GM23338 (cell line): ENCODE measurements at regions not wholly inside any gene's neighbourhood (a gene's known extent, or its start where the extent isn't known, plus 50 kb on each side); places are given as distances from the start of the nearest gene placed in this dataset.

ENCODE experiments used
- ATAC-seq: fragments of 200-7000 bp; cut with Tn5 transposase; 3 replicates; pipeline ENCODE4 v1.9.1; 2020
- DNase-seq: peaks from one replicate; pipeline ENCODE4 v3.0.0-alpha.2; 2015; ENCODE audit warnings: low spot score
- H2AFZ ChIP-seq: fragments of 200-600 bp; sonication (generic); 2 replicates; pipeline ENCODE4 v1.8.0; 2016; ENCODE audit warnings: antibody characterized with exemption, mild to moderate bottlenecking, moderate library complexity
- H3F3A ChIP-seq: fragments of 200-600 bp; sonication (generic); replicated peaks from 2 replicates; pipeline ENCODE4 v1.8.0; 2017; ENCODE audit warnings: antibody characterized with exemption, mixed run types, low read depth
- H3K27ac ChIP-seq: fragments of 200-600 bp; sonication (generic); 2 replicates; pipeline ENCODE4 v1.6.1; 2016; ENCODE audit warnings: low read depth
- H3K27me3 ChIP-seq: fragments of 200-600 bp; sonication (generic); 2 replicates; pipeline ENCODE4 v1.8.0; 2016; ENCODE audit warnings: mild to moderate bottlenecking, mixed run types, moderate library complexity; ENCODE audit not compliant: insufficient read depth
- H3K36me3 ChIP-seq: fragments of 200-600 bp; sonication (generic); 2 replicates; pipeline ENCODE4 v1.8.0; 2016; ENCODE audit warnings: mild to moderate bottlenecking; ENCODE audit not compliant: insufficient read depth
- H3K4me1 ChIP-seq: fragments of 200-600 bp; sonication (generic); 2 replicates; pipeline ENCODE4 v1.8.0; 2016; ENCODE audit warnings: mild to moderate bottlenecking, moderate library complexity; ENCODE audit not compliant: insufficient read depth
- H3K4me2 ChIP-seq: fragments of 200-600 bp; sonication (generic); 2 replicates; pipeline ENCODE4 v1.7.1; 2017; ENCODE audit warnings: mixed run types
- H3K4me3 ChIP-seq: fragments of 200-600 bp; sonication (generic); 2 replicates; pipeline ENCODE4 v1.6.1; 2016; ENCODE audit warnings: mixed run types
- H3K79me2 ChIP-seq: fragments of 200-600 bp; sonication (generic); replicated peaks from 2 replicates; pipeline ENCODE4 v1.8.0; 2017; ENCODE audit warnings: mild to moderate bottlenecking; ENCODE audit not compliant: insufficient read depth
- H3K9me2 ChIP-seq: fragments of 200-600 bp; sonication (generic); 2 replicates; pipeline ENCODE4 v1.8.0; 2017; ENCODE audit not compliant: insufficient read depth
- H4K20me1 ChIP-seq: fragments of 200-600 bp; sonication (generic); replicated peaks from 2 replicates; pipeline ENCODE4 v1.8.0; 2017; ENCODE audit warnings: mild to moderate bottlenecking; ENCODE audit not compliant: insufficient read depth
- H3K27ac Mint-ChIP-seq: 2 replicates; pipeline ENCODE4 v1.8.0; 2020; ENCODE audit warnings: inconsistent platforms, mild to moderate bottlenecking, moderate library complexity, mixed read lengths
- H3K27me3 Mint-ChIP-seq: 3 replicates; pipeline ENCODE4 v1.8.0; 2022; ENCODE audit warnings: low read depth, mild to moderate bottlenecking, moderate library complexity, mixed read lengths, inconsistent platforms; ENCODE audit not compliant: insufficient read depth, poor library complexity
- H3K36me3 Mint-ChIP-seq: 3 replicates; pipeline ENCODE4 v1.8.0; 2021; ENCODE audit warnings: low read depth, mild to moderate bottlenecking, inconsistent platforms, moderate library complexity, mixed read lengths
- H3K4me1 Mint-ChIP-seq: 3 replicates; pipeline ENCODE4 v1.8.0; 2020; ENCODE audit warnings: mild to moderate bottlenecking, inconsistent platforms, mixed read lengths
- H3K4me3 Mint-ChIP-seq: 3 replicates; pipeline ENCODE4 v1.8.0; 2021; ENCODE audit warnings: moderate library complexity, mild to moderate bottlenecking, inconsistent platforms, mixed read lengths
- H3K9me3 Mint-ChIP-seq: 3 replicates; pipeline ENCODE4 v1.8.0; 2020; ENCODE audit warnings: moderate library complexity, mild to moderate bottlenecking, inconsistent platforms, mixed read lengths
- CREB1 ChIP-seq: fragments of 250-450 bp; sonication (Bioruptor Pico); IDR thresholded peaks from 2 replicates; pipeline ENCODE4 v1.5.0; 2020; ENCODE audit warnings: low read depth, mild to moderate bottlenecking, moderate library complexity
- EZH2 ChIP-seq: fragments of 200-600 bp; sonication (generic); IDR thresholded peaks from one replicate; pipeline ENCODE4 v1.8.0; 2017; ENCODE audit warnings: antibody characterized with exemption, mild to moderate bottlenecking, low read depth; ENCODE audit not compliant: unreplicated experiment
- EZH2phosphoT487 ChIP-seq: fragments of 200-600 bp; sonication (generic); IDR thresholded peaks from one replicate; pipeline ENCODE4 v1.8.1; 2018; ENCODE audit warnings: antibody characterized with exemption; ENCODE audit not compliant: unreplicated experiment
- JUNB ChIP-seq: IDR thresholded peaks from one replicate; pipeline ENCODE4 v1.6.1; 2016; ENCODE audit warnings: antibody characterized with exemption; ENCODE audit not compliant: unreplicated experiment
- NANOG ChIP-seq: IDR thresholded peaks from 2 replicates; pipeline ENCODE4 v1.6.1; 2016; ENCODE audit warnings: antibody characterized with exemption, borderline replicate concordance
- POLR2AphosphoS5 ChIP-seq: IDR thresholded peaks from 2 replicates; pipeline ENCODE4 v1.6.1; 2016; ENCODE audit warnings: antibody characterized with exemption, low read depth
- STAT1 ChIP-seq: IDR thresholded peaks from one replicate; pipeline ENCODE4 v1.6.1; 2016; ENCODE audit warnings: antibody characterized with exemption; ENCODE audit not compliant: unreplicated experiment
- ZNF114 ChIP-seq: fragments of 250-450 bp; sonication (Bioruptor Pico); IDR thresholded peaks from 2 replicates; pipeline ENCODE4 v1.5.0; 2020; ENCODE audit warnings: mild to moderate bottlenecking, moderate library complexity
- ZNF331 ChIP-seq: fragments of 250-450 bp; sonication (Bioruptor Pico); IDR thresholded peaks from 2 replicates; pipeline ENCODE4 v1.5.0; 2020; ENCODE audit warnings: low read depth, mild to moderate bottlenecking, moderate library complexity
- TF ChIP-seq, protein P1 (sequence below), 2 experiments: fragments of 200-600 bp in 1 of 2; sonication (generic) in 1 of 2; conservative IDR thresholded peaks; 2 replicates each; pipeline versions ENCODE4 v1.5.1 to v1.6.1; 2016 to 2017; ENCODE audit warnings: antibody characterized with exemption in 2 of 2, low read depth in 2 of 2, mild to moderate bottlenecking in 2 of 2, moderate library complexity in 1 of 2
- TF ChIP-seq, protein P2 (sequence below): IDR thresholded peaks from one replicate; pipeline ENCODE4 v1.6.1; 2018; ENCODE audit warnings: antibody characterized with exemption; ENCODE audit not compliant: unreplicated experiment
- TF ChIP-seq, protein P3 (sequence below): IDR thresholded peaks from 2 replicates; pipeline ENCODE4 v1.6.1; 2016; ENCODE audit warnings: antibody characterized with exemption

DNA sequence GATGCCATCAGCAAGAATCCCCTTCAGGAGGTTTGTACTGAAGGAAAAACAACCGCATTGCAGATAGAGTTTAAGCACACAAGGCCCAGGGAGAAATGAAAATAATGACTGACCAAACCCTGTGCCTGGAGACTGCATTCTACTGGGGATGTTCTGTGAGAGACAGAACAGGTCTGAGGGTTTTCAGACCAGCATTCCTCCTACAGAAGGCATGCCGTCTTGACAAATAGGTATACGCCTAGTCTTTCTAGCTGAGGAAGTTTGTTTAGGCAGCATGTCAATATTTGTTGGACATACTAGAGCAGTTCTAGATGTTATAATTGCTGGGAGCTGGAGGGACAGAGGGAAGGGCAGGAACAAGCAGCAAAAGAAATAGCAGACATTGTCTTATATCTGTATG lies 68.4 kb upstream of the SCOC start (continued):
- TF ChIP-seq, protein P1, sequence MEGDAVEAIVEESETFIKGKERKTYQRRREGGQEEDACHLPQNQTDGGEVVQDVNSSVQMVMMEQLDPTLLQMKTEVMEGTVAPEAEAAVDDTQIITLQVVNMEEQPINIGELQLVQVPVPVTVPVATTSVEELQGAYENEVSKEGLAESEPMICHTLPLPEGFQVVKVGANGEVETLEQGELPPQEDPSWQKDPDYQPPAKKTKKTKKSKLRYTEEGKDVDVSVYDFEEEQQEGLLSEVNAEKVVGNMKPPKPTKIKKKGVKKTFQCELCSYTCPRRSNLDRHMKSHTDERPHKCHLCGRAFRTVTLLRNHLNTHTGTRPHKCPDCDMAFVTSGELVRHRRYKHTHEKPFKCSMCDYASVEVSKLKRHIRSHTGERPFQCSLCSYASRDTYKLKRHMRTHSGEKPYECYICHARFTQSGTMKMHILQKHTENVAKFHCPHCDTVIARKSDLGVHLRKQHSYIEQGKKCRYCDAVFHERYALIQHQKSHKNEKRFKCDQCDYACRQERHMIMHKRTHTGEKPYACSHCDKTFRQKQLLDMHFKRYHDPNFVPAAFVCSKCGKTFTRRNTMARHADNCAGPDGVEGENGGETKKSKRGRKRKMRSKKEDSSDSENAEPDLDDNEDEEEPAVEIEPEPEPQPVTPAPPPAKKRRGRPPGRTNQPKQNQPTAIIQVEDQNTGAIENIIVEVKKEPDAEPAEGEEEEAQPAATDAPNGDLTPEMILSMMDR (conservative IDR thresholded peaks at IDR 0.05; ENCODE audit: low read depth in 2 of 2) = no peak
- TF ChIP-seq POLR2AphosphoS5 = no peak
- TF ChIP-seq EZH2 = no peak
- no peak for TF ChIP-seq EZH2phosphoT487
- no peak for TF ChIP-seq JUNB
- TF ChIP-seq NANOG = no peak
- TF ChIP-seq, protein P2, sequence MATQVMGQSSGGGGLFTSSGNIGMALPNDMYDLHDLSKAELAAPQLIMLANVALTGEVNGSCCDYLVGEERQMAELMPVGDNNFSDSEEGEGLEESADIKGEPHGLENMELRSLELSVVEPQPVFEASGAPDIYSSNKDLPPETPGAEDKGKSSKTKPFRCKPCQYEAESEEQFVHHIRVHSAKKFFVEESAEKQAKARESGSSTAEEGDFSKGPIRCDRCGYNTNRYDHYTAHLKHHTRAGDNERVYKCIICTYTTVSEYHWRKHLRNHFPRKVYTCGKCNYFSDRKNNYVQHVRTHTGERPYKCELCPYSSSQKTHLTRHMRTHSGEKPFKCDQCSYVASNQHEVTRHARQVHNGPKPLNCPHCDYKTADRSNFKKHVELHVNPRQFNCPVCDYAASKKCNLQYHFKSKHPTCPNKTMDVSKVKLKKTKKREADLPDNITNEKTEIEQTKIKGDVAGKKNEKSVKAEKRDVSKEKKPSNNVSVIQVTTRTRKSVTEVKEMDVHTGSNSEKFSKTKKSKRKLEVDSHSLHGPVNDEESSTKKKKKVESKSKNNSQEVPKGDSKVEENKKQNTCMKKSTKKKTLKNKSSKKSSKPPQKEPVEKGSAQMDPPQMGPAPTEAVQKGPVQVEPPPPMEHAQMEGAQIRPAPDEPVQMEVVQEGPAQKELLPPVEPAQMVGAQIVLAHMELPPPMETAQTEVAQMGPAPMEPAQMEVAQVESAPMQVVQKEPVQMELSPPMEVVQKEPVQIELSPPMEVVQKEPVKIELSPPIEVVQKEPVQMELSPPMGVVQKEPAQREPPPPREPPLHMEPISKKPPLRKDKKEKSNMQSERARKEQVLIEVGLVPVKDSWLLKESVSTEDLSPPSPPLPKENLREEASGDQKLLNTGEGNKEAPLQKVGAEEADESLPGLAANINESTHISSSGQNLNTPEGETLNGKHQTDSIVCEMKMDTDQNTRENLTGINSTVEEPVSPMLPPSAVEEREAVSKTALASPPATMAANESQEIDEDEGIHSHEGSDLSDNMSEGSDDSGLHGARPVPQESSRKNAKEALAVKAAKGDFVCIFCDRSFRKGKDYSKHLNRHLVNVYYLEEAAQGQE = no peak
- TF ChIP-seq, protein P3, sequence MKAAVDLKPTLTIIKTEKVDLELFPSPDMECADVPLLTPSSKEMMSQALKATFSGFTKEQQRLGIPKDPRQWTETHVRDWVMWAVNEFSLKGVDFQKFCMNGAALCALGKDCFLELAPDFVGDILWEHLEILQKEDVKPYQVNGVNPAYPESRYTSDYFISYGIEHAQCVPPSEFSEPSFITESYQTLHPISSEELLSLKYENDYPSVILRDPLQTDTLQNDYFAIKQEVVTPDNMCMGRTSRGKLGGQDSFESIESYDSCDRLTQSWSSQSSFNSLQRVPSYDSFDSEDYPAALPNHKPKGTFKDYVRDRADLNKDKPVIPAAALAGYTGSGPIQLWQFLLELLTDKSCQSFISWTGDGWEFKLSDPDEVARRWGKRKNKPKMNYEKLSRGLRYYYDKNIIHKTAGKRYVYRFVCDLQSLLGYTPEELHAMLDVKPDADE = no peak

- Histone ChIP-seq H3K27ac (no peak overlapping the region), H4K20me1 (no peaks in the 10 kb centered on the region), H3K4me1 (no peaks in the 10 kb centered on the region), H3K79me2 (no peaks in the 10 kb centered on the region), H3K27me3 (no peaks in the 10 kb centered on the region), H3K4me2 (no peak overlapping the region), H3K36me3 (no peaks in the 10 kb centered on the region), H2AFZ (no peak overlapping the region), H3F3A (no peaks in the 10 kb centered on the region), H3K4me3 (no peak overlapping the region), H3K9me2 (no peaks in the 10 kb centered on the region)
- ATAC-seq (no peak), DNase-seq (no peak)
- H3K27ac Mint-ChIP-seq = no peak overlapping the region
- H3K4me1 Mint-ChIP-seq = no peaks in the 10 kb centered on the region
- H3K36me3 Mint-ChIP-seq = no peaks in the 10 kb centered on the region
- H3K9me3 Mint-ChIP-seq = no peaks in the 10 kb centered on the region
- peaks cover 2% of the 10 kb centered on the region for H3K27me3 Mint-ChIP-seq
- no peak overlapping the region for H3K4me3 Mint-ChIP-seq
- TF ChIP-seq JUNB (no peak), EZH2 (no peak), CREB1 (CRISPR knock-in tag) (no peak), ZNF114 (CRISPR knock-in tag) (no peak), STAT1 (no peak), EZH2phosphoT487 (no peak), POLR2AphosphoS5 (no peak), ZNF331 (no peak), NANOG (no peak)
- TF ChIP-seq, protein P2 = no peak
- TF ChIP-seq, protein P3 = no peak
- TF ChIP-seq, protein P1 (conservative IDR thresholded peaks at IDR 0.05; ENCODE audit: low read depth in 2 of 2) = no peak
Observed at GRCh38 chr4:140304346-140304745, 69.1 kb upstream of the SCOC start.
